GM12864 (cell line): ENCODE measurements at regions not wholly inside any gene's neighbourhood (a gene's known extent, or its start where the extent isn't known, plus 50 kb on each side); places are given as distances from the start of the nearest gene placed in this dataset.

ENCODE experiments used
- DNase-seq: peaks from one replicate; pipeline ENCODE4 v3.0.0-alpha.2; 2011; ENCODE audit warnings: low read depth
- H3K4me3 ChIP-seq: 2 replicates; pipeline ENCODE4 v1.5.1; 2011; ENCODE audit warnings: mild to moderate bottlenecking, low read depth, low read length, control low read depth
- CTCF ChIP-seq: IDR thresholded peaks from 2 replicates; pipeline ENCODE4 v1.5.1; 2011; ENCODE audit warnings: low read depth, mild to moderate bottlenecking, moderate library complexity, low read length, control low read depth, inconsistent platforms; ENCODE audit errors: missing control alignments

- no peak for DNase-seq
- no peak overlapping the region for H3K4me3 ChIP-seq
- no peak for TF ChIP-seq CTCF
Observed at GRCh38 chr16:47967374-47967773, 188.4 kb downstream of the ABCC12 start.

DNA sequence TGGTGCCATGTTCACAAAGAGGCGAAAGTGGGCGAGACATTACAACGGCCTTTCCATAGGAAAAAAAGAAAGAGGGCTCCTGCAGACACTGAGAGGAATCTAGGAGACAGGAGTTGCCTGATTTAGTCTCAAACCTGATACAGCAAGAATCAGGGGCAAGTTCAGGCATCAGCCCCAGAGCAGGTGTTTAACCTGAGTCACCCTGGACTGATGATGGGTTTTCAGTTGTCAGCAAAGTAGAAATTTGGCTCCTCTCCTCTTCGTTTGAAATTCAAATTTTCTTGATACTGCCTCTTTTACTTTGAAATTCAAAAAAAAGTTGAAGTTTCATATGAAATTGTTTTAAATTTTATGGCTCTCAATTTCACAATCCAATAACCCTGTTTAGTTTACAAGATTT lies 189.5 kb downstream of the ABCC12 start:
- TF ChIP-seq CTCF: no peak
- no peak overlapping the region for H3K4me3 ChIP-seq
- no peak for DNase-seq

DNA sequence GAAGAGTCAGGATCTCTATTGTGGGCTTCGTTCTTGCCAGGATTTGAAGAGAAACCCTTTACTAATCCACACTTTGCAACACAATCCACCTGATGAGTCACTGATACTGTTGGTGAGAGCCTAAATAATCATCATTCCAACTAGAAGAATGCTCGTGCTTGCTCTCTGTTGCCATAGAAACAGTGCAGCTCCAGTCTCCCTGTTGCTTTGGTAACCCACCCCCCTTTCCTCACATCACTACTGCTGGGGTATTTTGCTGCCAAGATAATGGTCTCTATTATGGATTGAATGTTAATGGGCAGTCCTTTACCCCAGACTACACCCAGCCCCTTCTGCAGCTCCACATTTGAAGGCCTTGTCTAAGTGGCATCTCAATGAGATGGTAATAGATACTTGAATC lies 190.4 kb downstream of the ABCC12 start:
- H3K4me3 ChIP-seq: no peak overlapping the region
- TF ChIP-seq CTCF: no peak
- DNase-seq: no peak

GRCh38 chr16:47958726-47959125 lies 197.1 kb downstream of the ABCC12 start:
- no peak overlapping the region for H3K4me3 ChIP-seq
- TF ChIP-seq CTCF: no peak
- DNase-seq: no peak

GRCh38 chr16:47956916-47957315 lies 198.9 kb downstream of the ABCC12 start:
- no peak for TF ChIP-seq CTCF

DNA sequence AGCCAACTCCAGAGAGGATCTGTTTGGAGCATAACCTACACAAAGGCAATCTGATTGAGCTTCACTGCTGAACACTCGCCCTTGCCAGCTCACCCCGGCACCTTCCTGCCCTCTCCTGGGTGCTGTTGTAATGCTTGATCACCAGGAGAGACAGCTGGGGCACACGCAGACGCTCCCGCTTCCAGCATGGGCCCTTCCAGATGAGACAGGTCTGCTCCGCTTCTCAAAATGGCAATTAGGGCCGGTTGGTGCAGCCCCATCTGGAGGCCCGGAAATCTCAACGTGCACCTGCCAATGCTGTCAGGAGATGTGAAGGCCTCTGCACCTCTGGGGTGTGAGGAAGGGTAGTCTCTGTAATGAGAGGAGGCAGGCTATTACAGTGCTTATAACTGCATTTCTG lies 206.1 kb downstream of the ABCC12 start:
- no peak overlapping the region for H3K4me3 ChIP-seq
- no peak for DNase-seq
- TF ChIP-seq CTCF: no peak

More at GRCh38 chr16:47956916-47957315, 198.9 kb downstream of the ABCC12 start:
- no peak overlapping the region for H3K4me3 ChIP-seq
- no peak for DNase-seq

DNA sequence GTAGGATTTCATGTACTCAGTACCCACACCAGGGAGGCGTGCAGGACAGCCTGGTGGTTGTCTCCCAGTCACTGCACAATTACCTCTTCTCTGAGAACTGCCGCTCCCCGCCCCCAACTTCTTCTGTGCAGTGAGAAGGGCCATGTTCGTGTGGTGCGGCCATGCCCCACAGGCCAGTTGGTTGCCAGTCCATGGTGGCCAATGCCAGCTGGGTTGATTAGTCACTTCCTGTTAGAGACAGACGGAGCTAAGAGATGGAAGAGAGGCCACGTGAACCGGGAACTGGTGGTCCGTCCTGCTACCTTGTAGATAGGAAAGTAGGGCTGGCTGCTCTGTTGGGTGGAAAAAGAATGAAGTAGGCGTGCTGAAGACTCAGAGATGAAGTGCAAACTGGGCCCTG lies 206.5 kb downstream of the ABCC12 start:
- TF ChIP-seq CTCF: no peak
- DNase-seq: no peak
- no peak overlapping the region for H3K4me3 ChIP-seq
